Inferior parietal cortex (tissue), 1 donor: ENCODE measurements at regions not wholly inside any gene's neighbourhood (a gene's known extent, or its start where the extent isn't known, plus 50 kb on each side); places are given as distances from the start of the nearest gene placed in this dataset.
"Not testable (repeated sequence)": the region's sequence is repeated elsewhere in the genome, so short reads cannot be mapped to it uniquely, and the experiment has no call there.

ENCODE experiments used
- DNase-seq: peaks from one replicate; pipeline ENCODE4 v3.0.0-alpha.2; 2016; ENCODE audit errors: extremely low spot score

DNA sequence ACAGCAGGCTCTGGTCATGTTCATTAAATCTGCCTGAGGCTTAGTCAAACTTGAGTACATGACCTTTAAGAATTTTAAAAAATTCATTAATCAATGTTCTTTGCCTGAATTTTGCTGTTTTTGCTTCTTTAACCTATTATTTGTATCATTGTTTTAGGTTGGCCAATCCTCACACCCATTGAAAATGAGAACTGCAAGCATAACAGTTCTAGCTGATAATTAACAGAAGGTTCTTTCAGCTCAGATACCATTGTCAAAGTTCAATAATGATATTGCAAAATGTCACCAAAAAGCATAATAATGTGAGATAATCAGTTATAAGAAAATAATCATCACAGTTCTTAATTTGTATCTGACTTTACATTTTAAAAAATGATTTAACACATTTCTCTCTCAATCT, 583.1 kb downstream of the TFAP2A start:
- DNase-seq = no peak

DNA sequence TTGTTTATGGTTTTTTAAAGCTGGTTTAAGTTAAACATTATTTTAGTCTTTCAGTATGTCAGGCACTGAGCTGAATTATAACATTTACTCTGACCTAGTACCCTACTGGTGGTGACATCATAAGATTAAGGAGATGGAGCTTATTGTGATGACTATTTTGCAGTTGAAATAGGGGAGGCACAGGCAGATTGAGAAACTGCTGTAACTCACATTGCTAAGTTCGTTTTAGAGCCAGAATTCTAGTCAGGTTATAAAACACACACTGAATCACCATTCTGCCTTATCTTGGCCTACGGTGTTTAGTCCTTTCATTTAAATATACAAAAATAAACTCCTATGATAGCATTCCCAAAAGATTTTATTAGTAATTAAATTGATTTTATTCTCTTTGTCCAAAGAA, 584.1 kb downstream of the TFAP2A start:
- no peak for DNase-seq

- DNase-seq = no peak
Observed at GRCh38 chr6:9825526-9825925, 589.3 kb downstream of the TFAP2A start.

- DNase-seq = not testable (repeated sequence)
Observed at GRCh38 chr6:9810727-9811126, 604.1 kb downstream of the TFAP2A start.

DNA sequence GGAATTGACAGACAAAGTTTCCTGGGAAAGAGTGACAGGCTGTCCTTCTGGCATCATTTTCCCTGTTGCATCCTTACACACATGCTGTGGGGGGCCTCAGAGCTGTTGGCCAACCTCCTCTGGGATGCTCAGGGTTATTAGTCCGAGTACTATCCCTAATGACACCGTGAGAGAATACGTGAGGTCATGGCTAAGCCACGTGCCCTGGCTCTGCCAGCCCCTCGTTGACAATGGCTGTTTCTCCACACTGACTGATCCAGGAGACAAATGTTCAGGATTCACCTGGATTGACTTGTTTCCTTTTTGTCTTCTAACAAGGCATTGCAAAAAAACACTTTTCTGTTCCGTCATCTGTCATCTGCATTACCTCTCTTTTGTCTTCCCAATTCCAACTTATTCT, 604.6 kb downstream of the TFAP2A start:
- no peak for DNase-seq

DNA sequence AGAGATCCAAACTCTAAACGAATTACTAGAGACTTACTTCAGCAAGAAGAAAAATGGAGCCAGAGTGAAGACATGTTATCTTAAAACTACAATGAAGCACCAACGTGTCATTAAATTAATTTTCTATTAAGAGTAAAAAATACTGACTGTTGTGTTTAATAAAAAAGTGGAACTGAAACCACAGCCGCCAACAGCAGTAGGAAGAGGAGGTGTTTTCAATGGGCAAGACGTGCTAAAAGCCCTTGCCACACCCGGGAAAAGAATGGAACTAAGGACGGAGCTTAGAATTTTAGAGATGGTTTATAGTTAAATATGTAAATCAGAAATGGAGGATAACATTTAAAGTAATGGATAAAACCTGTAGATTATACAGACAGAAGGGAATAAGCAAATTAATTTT, 608.7 kb downstream of the TFAP2A start:
- DNase-seq = no peak

DNA sequence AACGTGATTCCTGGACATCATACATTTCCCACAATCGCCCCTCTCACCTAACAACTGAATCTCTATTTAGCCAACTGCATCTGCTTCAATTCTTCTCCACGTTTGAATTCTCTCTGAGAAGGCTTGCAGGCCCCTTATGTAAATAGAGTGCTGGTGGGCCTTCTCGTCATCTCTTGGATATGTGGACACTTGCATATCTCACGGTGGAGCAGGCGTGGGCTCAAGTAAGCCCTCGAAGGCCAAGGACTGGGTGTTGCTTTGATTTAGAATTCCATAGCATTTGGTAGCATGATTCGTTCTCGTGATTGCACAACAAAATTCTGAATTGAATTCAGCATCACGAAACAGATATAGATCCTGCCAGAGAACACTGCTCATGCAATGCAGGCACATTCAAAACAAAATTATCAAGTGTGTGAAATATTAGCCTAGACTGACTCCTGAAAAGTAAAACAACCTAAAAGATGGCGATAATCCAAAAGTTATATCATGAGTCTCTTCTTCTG, 613.6 kb downstream of the TFAP2A start:
- DNase-seq = no peak

DNA sequence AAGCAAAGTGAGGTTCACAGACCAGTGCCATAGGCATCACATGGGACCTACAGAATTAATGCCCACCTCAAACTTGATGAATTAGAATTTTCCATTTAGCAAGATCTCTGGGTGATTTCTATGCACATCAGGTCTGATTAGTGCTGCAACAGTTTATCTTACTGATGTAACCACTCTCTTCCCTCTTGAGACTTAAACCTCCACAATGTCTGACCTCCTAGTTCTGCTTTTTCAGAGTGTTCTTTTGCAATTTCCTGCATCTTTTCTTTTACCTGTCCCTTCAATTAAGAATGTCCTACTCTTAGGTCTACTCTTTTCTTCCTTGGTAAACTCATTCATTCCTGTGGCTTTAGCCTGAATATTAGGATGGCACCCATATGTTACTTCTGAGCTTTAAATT, 615.3 kb downstream of the TFAP2A start:
- no peak for DNase-seq

DNA sequence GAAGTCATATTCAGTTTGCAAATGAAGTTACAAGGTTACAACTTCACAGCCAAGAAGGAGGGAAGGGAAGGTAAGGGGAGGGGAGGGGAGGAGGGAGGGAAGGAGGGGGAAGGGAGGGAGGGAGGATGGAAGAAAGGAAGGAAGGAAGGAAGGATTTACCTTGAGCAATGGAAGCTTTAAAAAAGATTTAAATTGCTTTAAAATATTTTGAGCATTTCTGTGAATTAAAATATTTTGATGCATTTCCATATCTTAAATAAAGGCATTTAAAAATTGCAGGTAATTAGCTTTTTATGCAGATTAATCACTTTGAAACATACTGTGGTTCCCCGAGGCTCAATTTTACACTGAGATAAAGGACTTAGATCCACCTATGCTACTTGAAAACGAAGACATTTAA, 618.0 kb downstream of the TFAP2A start:
- no peak for DNase-seq

DNA sequence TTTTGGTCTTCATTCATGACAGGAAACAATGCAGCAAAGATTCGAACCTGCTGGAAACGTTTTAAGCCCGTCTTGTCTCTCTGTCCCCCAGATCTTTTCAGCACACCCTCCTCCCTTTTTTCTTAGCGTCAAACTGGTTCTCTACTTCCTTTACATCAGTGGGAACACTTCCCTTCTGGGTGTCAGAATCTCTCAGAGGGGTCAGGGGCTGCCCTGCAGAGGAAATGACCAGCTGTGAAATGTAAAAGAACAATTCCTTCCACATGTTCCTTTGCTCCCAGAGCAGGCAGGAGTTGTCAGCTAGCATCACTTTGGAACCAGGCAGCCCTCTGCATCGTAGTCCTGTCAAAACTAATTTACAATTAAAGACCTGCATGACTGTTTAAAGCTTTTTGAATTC, 619.0 kb downstream of the TFAP2A start:
- no peak for DNase-seq

- no peak for DNase-seq
Observed at GRCh38 chr6:9789201-9789600, 625.7 kb downstream of the TFAP2A start.

DNA sequence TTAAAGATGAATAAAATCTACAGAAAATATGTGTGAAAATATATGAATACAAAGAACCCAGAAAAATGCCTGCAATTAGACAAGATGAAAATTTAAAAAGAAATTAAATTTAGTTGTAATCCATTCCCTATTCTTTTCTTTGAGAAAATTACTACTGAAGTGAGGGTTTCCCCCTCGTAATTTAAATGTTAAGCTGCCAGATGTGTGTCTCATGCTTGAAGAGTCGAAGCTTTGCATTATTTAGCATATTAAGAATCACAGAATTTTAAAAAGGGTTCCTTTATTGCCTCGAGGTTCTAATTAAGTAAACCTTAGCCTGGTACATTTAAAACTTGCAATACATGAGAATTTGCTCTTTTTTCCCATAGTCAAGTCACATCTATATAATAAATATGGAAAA, 630.1 kb downstream of the TFAP2A start:
- DNase-seq = no peak

DNA sequence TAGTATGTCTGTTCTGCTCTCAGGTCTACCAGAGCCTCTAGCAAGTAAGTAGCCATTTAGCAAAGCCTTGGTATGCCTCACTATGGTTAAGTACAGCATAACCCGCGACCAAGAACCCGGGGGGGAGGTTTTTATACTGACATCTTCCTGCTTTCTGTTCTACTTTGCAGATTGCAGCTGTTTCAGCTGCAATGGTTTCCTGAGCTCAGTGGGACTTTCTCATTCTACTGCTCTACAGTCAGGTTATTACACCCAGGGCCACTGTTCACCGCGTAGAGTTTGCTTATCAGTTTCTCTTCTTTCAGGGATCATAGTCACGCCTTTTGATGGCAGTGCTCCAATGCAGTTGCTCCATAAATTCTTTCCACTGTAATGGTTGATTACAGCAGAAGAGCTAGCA, 631.3 kb downstream of the TFAP2A start:
- no peak for DNase-seq

GRCh38 chr6:9766240-9766915, 648.5 kb downstream of the TFAP2A start:
- no peak for DNase-seq

DNA sequence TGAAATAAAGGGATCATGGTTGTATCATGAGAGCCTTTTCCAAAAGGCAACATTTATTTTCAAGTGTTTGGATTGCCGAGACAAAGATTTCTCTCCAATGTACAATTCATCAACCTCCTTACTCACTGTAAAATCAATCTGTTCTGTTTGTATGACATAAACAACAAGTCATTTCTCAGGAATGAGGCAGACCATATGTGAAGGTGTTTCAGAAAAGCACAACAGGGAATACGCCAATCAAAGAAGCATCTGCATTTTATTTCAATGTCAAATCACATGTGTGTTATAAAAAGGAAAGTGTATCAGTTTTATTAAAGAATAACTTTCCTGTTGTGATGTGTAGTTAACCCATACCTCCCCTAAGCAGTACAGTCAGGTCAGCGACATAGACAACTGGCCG, 653.7 kb downstream of the TFAP2A start:
- DNase-seq = no peak

GRCh38 chr6:9754515-9754914, 660.4 kb downstream of the TFAP2A start:
- no peak for DNase-seq

DNA sequence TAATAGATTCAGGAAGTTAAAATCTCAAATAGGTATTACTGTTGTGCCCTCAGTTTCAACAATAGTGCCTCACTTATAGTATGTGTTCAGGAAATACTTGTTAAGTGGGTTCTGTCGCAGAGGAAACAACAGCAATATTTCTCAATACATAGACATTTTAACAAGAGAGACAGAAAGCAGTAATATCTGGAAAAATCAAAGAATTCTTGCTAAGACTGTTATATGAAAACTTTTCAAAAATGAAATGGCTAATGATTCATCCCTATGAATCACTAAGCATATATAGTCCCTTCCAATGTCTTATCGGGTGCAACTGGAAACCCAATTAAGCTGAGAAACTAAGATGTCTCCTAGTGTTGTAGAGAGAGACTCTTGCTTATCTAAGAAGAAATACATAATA, 668.9 kb downstream of the TFAP2A start:
- no peak for DNase-seq

DNA sequence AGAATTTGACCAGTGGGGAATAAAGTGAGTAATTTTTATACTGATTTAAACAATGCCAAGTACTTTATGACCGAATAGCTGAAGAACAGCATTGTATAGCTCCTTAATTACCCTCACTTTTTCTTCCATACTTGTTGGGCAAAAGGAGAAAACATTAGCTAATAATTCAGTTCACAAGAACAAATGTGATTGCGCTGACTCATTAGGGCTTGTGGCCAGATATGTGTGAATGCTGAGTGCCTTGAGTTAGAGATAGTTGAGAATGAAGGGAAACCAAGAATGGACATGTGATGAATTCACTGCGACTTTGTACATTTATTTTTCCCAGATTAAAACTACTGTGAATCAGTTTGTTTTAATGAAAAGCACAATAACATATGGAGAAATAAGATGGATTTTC, 669.4 kb downstream of the TFAP2A start:
- no peak for DNase-seq

GRCh38 chr6:9744119-9744518, 670.8 kb downstream of the TFAP2A start:
- DNase-seq = no peak

- DNase-seq = no peak
Observed at GRCh38 chr6:9732056-9732455, 682.8 kb downstream of the TFAP2A start.

GRCh38 chr6:9725776-9726175, 689.1 kb downstream of the TFAP2A start:
- DNase-seq = not testable (repeated sequence)

DNA sequence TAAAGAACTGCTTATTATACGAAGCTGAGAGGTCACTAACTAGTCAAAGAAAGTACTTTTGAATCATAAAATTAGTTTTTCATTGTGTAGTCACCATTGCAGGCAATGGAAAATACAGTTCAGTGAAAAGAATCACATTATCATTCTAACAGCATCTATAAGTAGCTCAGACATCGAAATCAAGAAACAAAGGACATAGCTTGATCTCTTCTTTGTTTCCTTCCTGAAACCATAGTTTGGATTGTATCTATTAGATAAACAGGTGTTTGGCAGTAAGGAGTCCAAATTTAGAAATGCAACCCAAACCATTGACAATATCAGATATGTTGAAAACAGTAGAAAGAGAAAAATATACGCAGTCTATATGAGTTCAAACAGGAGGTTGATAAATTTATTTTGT, 697.3 kb downstream of the TFAP2A start:
- DNase-seq = no peak

DNA sequence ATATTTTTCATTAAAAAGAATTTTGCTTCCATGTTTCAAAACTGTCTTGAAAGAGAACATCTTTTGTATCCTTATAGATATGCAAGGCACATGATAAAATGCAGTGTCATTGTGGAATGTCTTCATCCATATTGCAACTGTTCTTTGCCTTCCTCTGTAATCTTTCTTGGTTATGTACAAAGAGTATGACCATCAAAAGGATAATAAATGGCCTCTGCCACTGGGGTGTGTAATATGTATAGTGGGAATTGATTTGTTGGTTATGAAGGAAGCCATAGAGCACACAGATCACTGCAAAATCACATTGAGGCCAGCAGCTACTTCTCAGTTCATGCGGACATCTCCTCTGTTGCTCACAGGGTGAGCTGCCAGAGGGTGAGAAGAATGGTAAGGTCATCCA, 703.5 kb downstream of the TFAP2A start:
- no peak for DNase-seq

DNA sequence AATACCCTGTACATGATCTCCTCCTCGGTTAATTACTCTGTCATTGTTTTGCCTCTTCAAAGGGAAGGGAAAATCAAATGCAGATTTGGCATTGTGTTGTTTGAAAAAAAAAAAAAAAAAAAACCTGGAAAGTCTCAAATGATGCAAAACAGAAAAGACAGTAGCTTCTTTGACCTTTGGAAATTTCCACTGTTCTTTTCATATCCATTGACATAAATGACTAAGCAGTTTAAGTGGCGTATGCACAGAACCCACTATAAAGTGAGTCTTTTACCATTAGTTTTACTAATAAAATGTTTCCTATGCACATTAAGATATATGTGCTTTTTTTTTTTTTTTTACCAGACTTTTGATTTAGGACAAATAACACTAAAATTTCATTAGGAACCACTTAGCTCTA, 704.3 kb downstream of the TFAP2A start:
- DNase-seq = no peak
